ENCODE measurements at regions not wholly inside any gene's neighbourhood (a gene's known extent, or its start where the extent isn't known, plus 50 kb on each side); places are given as distances from the start of the nearest gene placed in this dataset.
"Not testable (repeated sequence)": the region's sequence is repeated elsewhere in the genome, so short reads cannot be mapped to it uniquely, and the experiment has no call there.

DNA sequence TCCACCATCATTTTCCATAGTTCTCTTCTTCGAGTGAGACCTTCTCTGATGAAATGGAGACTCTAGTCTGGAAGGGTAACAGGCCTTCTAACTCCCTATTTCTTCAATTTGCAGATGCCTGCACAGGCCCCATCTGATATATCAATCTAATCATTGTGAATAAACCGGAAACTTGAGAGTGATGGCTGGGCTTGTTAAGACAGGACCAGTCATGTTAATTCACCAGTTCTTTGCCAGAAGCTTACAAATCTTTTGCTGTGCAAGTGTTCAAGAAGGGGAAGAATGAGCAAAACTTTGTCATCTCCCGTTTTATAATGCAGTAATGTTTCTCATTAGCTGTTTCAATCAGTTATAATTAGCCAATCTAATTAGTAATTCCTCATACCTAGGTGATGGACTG is 1561.3 kb upstream of the GOT2 start:
- DNase-seq (ENCODE audit: low read depth): no peak

DNA sequence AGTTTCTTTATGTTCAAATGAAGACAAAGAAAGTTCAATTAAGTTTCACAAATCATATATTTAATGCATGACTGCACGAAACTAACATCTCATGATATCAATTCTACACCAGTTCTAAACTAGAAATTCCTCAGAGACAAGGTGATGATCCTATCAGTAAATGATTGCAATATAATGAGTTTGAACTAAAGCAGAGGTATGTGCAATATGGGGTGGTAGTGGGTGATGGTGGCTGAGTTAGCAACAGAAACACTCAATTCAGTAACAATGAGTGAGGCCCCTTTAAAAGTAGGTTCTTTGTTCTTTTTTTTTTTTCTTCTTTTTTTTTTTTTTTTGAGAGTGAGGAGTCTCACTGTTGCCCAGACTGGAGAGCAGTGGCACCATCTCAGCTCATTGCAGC is 1551.7 kb upstream of the GOT2 start:
- DNase-seq (ENCODE audit: low read depth): no peak

DNA sequence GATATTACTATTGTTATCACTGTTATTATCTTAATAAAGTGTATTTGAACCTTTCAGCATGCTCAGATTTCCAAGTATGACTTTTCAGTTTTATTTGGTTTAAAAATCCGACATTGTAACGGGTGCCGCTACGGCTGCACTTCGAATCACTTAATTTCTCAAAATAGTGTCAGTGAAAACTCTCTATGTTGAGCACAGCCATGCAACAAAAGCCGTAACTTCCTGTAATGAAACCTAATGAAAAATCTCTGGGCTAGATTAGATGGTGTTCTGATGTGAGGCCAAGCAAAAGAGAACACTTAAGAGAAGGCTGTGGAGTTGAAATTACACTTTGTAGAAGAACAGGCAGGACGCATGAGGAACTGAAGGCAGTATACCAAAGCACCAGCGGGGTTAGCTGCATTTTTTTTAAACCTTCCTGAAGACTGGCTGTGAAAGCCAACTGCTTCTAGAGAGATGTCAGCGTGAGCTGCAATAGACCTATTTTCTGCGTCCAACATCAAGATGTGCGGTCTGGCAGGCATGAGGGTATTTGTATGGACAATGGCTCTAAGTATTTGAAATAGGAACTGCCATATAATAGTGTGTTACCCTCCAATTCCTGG is 1545.0 kb upstream of the GOT2 start:
- DNase-seq (ENCODE audit: low read depth): no peak

DNA sequence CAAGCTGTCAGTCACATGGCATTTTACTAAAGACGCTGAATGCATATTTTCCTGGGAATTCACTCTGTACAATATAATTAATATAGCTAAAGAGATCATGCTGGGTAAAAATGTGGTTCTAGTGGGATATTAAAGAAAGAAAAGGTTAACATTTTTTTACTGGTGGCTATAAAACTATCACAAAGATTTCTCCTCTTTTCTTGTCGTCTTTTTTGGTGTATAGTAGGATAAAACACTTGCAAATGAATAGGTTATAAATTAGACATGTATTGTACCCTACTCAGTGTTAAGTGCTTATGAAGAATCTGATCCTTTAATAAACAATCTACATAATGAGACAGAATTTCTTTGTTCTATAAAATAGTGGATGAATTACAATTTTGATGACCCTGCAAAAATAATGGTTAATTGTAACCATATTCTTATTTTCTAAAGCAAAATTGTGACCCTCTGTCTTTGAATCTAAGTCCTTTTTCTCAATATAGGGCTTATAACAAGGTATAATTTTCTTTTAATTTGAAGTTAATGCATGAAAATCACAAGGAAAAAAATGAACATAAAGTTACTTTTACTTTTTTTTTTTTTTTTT is 1540.4 kb upstream of the GOT2 start:
- DNase-seq (ENCODE audit: low read depth): no peak

DNA sequence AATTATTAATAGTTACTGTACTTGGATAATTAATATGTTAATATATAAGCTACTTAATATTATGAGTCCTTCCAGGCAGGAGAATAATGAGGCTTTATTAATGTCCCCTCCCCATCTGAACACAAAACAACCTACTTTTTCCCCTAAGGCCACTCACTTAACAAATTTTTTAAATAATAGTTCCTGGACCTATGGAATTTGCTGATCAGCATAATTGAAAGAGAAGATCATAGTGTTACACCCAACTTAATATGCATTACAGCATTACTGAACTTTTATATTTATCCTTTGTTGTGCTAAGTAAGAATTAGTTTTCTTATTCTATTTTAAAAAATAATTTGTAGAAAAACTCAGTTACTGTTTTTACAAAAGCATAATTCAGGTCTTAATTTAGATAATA is 1537.7 kb upstream of the GOT2 start:
- DNase-seq (ENCODE audit: low read depth): no peak

DNA sequence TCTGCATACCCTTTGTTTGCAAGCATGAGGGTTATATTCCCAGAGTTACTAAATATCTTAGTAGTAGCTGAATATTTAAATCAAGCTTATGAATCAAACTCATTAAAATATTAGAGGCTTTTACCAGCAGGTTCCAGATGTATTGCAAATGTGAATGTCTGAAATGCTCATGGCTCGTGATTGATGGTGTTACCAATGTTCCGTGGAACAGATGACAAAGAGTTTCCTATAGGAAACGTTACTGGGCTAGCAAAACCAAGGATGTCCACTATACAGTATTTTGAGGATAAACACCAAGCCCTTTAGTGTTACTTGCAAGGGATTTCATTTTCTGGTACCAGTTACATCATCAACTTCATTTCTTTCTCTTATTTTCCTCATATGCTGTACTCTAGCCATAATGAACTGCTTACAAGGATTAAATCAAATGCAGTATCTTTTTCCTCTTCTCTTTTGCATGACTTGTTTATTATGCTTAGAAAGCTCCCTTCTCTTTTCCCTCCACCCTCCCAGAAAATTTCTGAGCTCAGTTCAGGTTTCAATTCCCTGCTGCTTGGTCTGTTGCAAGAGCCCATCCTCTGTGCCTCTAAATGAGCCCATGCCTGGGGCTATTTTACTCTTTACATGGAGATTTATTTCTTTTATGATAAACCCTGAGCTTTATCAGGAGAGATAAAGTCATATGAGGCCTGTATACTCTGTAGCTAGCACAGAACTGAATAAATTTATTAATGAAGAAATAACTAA is 1537.1 kb upstream of the GOT2 start:
- DNase-seq (ENCODE audit: low read depth): no peak

DNA sequence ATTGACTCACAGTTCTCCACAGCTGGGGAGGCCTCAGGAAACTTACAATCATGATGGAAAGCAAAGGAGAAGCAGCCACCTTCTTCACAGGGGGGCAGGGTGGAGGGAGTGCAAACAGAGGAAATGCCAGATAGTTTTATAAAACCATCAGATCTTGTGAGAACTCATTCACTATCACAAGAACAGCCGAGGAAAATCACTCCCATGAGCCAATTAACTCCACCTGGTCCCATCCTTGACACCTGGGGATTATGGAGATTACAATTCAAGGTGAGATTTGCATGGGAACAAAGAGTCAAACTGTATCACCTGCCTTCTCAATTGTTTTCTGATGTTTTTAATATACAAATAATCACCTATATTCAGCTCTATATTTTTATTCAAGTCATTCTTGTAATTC is 1527.3 kb upstream of the GOT2 start:
- DNase-seq (ENCODE audit: low read depth): no peak

DNA sequence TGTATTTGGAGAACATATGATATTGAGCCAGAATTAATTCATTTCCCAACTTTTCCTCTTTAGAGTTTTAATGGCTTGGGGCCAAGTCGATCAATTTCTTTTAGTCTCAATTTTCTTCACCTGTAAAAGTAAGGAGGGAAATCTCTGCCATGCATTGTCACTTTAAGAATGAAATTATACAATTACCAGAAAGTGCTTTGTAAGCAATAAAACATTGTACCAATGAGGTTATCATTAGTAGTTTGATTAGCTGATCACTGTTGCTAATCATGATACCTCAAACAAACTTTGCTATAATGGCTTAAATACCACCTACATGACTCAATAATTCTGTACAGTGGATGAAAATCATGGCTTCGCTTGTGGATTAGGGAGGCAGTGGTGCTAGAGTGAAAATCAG is 1525.8 kb upstream of the GOT2 start:
- no peak for DNase-seq (ENCODE audit: low read depth)

DNA sequence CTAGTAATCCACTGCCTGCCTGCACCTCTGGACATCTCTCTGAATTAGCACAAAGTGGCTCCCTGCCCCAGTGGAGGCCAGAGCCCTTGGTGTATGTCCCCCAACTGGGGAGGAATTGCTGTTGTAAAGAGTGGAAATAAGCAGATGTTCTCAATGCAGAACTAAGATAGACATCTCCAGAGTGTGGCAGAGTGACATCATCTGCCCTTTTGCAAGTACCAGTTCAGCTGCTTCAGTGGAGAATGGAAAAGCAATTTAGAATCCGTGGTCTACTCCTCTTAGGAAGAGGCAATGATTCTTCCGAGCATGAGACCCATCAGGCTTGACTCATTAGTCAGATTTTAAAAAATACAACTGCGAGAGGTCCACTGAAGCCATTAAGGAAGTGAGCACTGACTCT is 1512.0 kb upstream of the GOT2 start:
- peak; percentile 5 for DNase-seq (ENCODE audit: low read depth)

DNA sequence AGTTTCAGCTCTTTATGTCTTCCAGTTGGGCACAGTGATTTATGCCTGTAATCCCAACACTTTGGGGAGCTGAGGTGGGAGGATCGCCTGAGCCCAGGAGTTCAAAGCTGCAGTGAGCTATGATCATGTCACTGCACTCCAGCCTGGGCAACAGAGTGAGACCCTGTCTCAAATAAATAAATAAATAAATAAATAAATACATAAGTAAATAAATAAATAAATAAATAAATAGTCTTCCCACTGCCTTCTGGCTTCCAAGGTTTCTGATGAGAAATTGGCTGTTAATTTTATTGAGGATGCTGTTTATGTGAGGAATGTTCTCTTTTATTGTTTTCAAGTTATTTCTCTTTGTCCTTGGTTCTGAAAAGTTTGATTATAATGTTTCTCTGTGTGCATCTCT is 1507.6 kb upstream of the GOT2 start:
- no peak for DNase-seq (ENCODE audit: low read depth)

DNA sequence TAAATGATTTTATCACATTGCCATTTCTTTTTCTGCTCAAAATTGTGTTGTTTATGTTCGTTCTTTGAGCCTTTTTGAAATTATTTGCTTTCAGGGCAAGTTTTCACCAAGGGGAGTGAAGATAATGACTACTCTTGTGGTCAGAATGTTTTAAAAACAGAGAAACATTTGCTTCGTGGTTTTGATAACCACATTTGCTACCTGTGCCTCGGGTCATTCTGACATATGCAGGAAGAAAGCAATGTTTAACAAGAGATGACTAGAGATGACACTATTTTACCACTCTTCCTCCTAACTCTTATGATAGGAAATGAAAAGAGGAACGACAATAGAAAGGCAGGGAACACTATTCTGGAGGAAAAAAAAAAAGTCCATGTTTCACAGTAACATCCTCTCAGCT is 1496.5 kb upstream of the GOT2 start:
- DNase-seq (ENCODE audit: low read depth): no peak

DNA sequence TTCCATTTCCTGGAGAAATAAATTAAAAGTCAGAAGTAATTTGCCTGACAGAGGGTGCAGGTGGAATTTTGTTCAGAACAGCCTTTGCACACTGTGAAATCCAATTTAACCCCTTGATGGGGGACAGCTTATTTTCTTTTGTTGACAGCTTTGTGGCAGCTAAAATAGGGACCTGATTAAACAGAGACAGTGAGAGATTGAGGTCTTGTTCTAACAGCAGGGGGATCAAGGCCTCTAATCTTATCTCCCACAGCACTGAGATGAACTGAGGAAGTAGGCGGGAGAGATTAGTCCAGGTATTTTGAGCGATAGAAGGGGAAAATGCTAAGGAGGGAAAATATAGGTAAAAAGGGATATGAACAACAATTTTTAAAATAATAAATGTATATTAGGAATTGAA is 1491.4 kb upstream of the GOT2 start:
- DNase-seq (ENCODE audit: low read depth): no peak

DNA sequence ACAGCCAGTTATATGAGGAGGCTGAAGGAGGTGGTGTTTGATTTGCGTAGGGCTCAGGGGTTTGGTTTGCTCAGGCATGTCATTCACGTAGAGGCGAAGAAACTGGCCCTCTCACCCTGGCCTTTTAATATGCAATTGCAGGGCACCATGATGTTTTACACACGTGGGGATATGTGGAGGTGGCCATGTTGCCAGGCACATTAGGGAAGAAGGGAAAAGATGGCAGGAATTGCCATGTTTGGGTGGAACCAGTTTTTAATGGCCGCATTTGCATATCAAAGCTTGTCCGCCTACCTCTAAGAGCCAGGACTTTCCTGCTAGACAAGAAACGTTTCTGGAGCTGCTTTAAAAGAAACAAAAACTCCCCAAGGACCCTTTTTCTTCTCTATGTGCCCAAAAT is 1483.7 kb upstream of the GOT2 start:
- DNase-seq (ENCODE audit: low read depth): no peak

DNA sequence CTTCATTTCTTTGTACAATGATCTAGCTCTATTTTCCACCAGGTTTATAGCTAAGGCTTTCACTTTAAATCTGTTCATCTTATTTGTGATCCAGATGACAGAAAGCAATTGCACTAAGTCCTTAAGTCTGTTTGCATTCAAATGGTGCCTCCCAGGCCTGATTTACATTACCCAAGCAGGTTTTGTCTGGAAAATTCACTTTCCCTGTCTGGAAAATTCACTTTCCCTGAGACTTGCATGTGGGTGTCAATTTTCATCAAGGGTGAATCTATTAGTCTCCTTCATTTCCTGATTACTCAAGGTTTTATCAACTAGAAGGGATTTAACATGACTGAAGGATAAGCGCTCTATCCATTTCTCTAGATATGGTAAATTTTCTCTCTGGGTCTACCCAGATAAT is 1480.2 kb upstream of the GOT2 start:
- DNase-seq (ENCODE audit: low read depth): no peak

DNA sequence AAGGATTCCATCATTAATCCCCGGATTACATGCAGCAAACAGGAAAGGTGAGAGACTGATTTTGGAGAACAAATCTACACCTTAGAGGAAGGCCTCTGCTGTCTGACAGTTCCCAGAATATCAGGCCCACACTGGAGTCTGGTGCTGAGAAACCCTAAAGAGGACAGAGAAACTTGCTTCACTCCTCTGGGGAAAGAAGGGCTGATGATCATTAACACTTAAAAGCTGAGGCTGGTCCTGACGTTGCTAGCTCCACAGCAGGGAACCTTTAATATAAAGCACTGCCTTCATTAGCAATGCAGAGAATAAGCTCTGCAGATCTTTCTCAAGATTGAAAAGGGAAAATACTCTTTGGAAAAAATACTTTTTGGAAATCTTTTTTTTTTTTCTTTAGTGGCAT is 1472.4 kb upstream of the GOT2 start:
- no peak for DNase-seq (ENCODE audit: low read depth)

DNA sequence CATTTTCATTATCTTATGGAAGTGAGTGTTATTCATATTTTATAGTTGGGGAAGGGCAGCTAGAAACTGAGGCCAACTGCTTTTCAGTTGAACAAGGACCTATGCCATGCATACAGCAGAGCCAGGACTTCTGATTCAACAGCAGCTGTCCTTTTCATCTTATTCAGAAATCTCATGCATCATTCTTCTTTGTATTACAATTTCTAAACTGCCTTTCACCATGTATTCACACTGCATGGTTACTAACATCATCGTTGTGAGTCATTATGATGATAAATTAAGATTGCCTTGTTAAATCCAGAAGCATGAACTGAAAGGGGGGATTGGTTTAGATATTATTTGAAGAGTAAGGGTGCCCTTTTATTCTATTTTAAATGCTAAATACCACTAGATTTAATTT is 1470.1 kb upstream of the GOT2 start:
- DNase-seq (ENCODE audit: low read depth): peak; percentile 47

DNA sequence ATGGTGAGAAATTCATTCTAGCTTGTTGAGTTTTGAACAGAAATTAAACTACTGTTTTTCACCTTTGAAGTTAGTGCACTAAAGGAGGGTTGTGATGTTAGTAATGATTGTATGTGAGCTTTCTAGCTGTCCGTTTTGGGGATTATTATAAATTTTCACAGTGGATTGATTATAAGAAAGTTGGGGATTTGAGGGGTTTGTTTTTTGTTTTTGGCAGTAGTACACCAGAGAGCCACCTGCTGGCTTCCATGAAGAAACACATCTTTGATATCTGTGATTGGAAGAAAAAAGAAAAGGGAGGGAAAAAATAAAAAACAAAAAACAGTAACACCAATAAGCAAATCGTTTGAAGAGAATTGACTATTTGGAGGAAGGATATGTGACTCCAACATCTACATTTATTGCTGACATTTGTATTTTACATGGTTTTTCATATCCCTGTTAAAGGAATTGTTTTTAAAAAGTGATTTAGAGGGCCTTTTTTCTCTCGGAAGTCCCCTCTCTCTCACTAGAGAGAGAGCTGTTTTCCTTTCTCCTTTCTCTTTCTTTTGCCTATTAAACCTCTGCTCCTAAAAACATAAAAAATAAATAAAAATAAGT is 1469.5 kb upstream of the GOT2 start:
- peak; percentile 41 for DNase-seq (ENCODE audit: low read depth)

DNA sequence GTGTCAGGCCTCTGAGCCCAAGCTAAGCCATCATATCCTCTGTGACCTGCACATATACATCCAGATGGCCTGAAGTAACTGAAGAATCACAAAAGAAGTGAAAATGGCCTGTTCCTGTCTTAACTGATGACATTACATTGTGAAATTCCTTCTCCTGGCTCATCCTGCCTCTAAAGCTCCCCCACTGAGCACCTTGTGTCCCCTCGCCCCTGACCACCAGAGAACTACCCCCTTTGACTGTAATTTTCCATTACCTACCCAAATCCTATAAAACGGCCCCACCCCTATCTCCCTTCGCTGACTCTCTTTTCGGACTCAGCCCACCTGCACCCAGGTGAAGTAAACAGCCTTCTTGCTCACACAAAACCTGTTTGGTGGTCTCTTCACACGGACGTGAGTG is 1466.6 kb upstream of the GOT2 start:
- not testable (repeated sequence) for DNase-seq (ENCODE audit: low read depth)

DNA sequence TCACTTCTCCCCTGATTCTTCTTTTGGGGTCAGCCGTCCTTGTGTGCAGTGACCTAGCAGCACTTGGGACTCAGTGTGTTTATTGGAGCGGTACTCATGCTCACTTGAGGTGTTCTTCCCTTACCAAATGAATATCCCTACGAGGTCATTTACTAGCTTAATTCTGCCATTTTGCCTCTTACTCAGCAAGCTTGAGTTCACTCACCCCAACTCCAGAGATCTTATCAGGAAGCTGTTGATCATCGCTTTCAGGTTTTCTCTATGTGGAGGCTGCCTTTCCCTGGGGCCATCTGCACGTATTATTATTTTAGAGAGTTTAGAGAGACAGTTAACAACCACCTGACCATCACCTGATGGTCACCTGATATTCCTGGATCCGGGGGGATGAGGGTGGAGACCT is 1466.0 kb upstream of the GOT2 start:
- DNase-seq (ENCODE audit: low read depth): no peak

DNA sequence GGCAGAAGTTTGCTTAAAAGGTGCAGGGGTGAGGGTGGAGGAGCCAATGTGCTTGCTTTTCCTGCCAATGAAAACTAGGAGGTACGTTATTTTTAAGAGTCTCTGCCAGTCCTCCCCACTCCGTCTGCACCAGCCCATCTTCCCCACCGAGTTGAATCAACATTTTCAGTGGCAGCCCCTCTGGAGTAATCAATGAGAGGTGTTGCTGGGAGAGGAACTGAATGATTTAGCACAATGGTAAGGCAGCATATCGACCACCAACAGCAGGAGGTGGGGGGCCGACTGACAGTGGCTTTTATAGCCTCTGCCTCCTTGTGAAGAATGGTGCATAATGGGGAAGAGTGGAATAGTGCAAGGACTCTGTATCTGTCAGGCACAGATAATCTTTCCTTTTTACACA is 1465.0 kb upstream of the GOT2 start:
- no peak for DNase-seq (ENCODE audit: low read depth)

DNA sequence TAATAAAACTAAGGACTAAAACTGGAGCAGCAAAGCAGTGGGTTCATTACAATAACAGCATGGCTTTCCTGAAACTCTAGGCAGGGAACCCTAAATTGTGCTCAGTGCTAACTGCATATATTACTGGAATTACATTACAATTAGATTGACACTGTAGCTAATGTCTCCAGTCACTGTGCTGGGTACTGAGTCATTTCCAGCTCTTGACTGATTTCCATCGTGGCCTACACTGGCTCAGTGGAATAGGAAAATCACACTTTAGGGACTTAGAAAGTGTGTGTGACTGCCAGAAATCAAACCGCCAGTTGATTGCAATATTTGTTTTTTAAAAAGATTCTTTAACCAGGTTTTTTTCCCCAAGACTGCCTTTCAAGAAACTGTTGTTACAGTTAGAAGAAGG is 1447.4 kb upstream of the GOT2 start:
- DNase-seq (ENCODE audit: low read depth): no peak

DNA sequence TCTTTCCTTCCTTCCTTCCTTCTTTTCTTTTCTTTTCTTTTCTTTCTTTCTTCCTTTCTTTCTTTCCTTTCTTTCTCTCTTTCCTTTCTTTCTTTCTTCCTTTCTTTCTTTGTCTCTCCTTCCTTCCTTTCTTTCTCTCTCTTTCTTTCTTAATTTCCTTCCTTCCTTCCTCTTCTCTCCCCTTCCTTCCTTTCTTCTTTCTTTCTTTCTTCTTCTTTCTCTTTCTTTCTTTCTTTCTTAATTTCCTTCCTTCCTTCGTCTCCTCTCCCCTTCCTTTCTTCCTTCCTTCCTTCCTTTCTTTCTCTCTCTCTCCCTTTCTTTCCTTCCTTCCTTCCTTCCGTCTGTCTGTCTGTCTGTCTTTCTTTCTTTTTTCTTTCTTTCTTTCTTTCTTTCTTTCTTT is 1446.5 kb upstream of the GOT2 start:
- no peak for DNase-seq (ENCODE audit: low read depth)

DNA sequence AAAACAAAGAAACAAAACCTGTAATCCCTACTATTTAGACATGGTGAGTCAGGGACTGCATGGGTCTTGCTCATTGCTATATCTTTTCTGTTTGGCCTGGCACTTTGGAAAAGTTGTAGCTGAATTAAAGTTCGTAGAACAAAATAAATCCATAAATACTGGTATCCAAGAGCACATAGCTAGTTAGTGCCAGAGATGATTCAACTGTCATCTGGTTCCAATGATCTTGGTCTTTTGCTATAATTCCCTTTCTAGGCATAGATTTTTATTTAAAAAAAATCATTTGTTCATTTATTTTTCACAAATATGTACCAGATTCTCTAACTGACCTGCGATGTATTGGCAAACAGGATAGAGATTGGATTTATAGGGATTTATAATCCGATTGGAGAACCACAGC is 1436.1 kb upstream of the GOT2 start:
- DNase-seq (ENCODE audit: low read depth): no peak

All from myocyte (in vitro differentiated cells).